K562 (cell line): ENCODE measurements at regions not wholly inside any gene's neighbourhood (a gene's known extent, or its start where the extent isn't known, plus 50 kb on each side); places are given as distances from the start of the nearest gene placed in this dataset.

Source experiments
- ATAC-seq: fragments of 200-7000 bp; cut with Tn5 transposase; 3 replicates; pipeline ENCODE4 v1.9.1; 2020; ENCODE audit warnings: moderate library complexity
- BruUV-seq: library from RNA; stranded (reverse); fragments of 400-500 nt; replicated peaks from 2 replicates; lab custom pipeline; 2021; lab: Mats Ljungman, UMichigan
- CTCF ChIA-PET: fragments of 300-600 bp; formaldehyde crosslinking; extraction: SDS; loops from one replicate; lab custom pipeline; 2021; ENCODE audit warnings: low intra/inter-chr PET ratio; lab: Yijun Ruan, JAX
- POLR2A ChIA-PET: fragments of 300-600, 350-650 bp; sonication (Branson Sonifier 250); formaldehyde crosslinking; extraction: SDS; loops from one replicate; lab custom pipeline; 2021; ENCODE audit warnings: antibody characterized with exemption, inconsistent platforms; lab: Yijun Ruan, JAX
- DNase-seq, 4 experiments: peaks; one replicate each; pipeline versions ENCODE4 v3.0.0 to v3.0.0-alpha.2; 2011 to 2018; ENCODE audit warnings: low spot score in 3 of 4, mixed read lengths in 3 of 4; ENCODE audit errors: extremely low read depth in 1 of 4
- FAIRE-seq: peaks from 2 replicates; lab custom pipeline; 2011; peaks lifted over from hg19 to GRCh38; lab: Jason Lieb, UNC
- H2AFZ ChIP-seq: 2 replicates; pipeline ENCODE4 v1.6.0; 2011; ENCODE audit warnings: low read depth, low read length, control low read depth, inconsistent platforms
- H3K27ac ChIP-seq: fragments of 200-600 bp; 3 replicates; pipeline ENCODE4 v1.8.0; 2011; ENCODE audit warnings: low read depth, mild to moderate bottlenecking, control low read depth, inconsistent platforms, low read length, moderate library complexity, mixed read lengths; ENCODE audit errors: extremely low read depth
- H3K27me3 ChIP-seq, 2 experiments: fragments of 300-600 bp in 1 of 2; 2 replicates in 1 of 2; 3 replicates in 1 of 2; pipeline versions ENCODE4 v1.6.0 to v1.8.0; 2011; ENCODE audit warnings: inconsistent platforms in 2 of 2, low read length in 2 of 2, mild to moderate bottlenecking in 1 of 2, mixed read lengths in 1 of 2, moderate library complexity in 1 of 2; ENCODE audit not compliant: control insufficient read depth in 2 of 2, insufficient read depth in 2 of 2
- H3K36me3 ChIP-seq: fragments of 300-600 bp; 3 replicates; pipeline ENCODE4 v1.8.0; 2011; ENCODE audit warnings: mild to moderate bottlenecking, low read length, inconsistent platforms; ENCODE audit not compliant: control insufficient read depth, insufficient read depth
- H3K4me1 ChIP-seq, 2 experiments: fragments of 200-600 bp in 1 of 2; replicated peaks in 1 of 2; 2 replicates in 1 of 2; 3 replicates in 1 of 2; pipeline versions ENCODE4 v1.5.1 to v1.8.0; 2011; ENCODE audit warnings: inconsistent platforms in 2 of 2, low read length in 2 of 2, mild to moderate bottlenecking in 1 of 2, mixed read lengths in 1 of 2, moderate library complexity in 1 of 2; ENCODE audit not compliant: control insufficient read depth in 2 of 2, insufficient read depth in 2 of 2
- H3K4me2 ChIP-seq: 2 replicates; pipeline ENCODE4 v1.6.1; 2011; ENCODE audit warnings: low read length, control low read depth, inconsistent platforms, mixed read lengths; ENCODE audit not compliant: insufficient read depth
- H3K4me3 ChIP-seq: fragments of 200-600 bp; sonication (generic), shearing (Covaris generic); 2 replicates; pipeline ENCODE4 v1.5.1; 2016; ENCODE audit warnings: control low read depth, inconsistent platforms
- H3K79me2 ChIP-seq: fragments of 200-600 bp; 3 replicates; pipeline ENCODE4 v1.8.0; 2011; ENCODE audit warnings: low read length, inconsistent platforms; ENCODE audit not compliant: control insufficient read depth, insufficient read depth
- H3K9ac ChIP-seq, 2 experiments: 2 replicates each; pipeline versions ENCODE4 v1.6.0 to v1.6.1; 2011; ENCODE audit warnings: low read depth in 2 of 2, low read length in 2 of 2, control low read depth in 1 of 2, inconsistent platforms in 1 of 2, mild to moderate bottlenecking in 1 of 2, mixed read lengths in 1 of 2; ENCODE audit not compliant: insufficient read depth in 1 of 2
- H3K9me1 ChIP-seq: one replicate; pipeline ENCODE4 v1.6.0; 2011; ENCODE audit warnings: inconsistent platforms, mild to moderate bottlenecking, low read length, moderate library complexity; ENCODE audit not compliant: control insufficient read depth, insufficient read depth
- H3K9me3 ChIP-seq: replicated peaks from 2 replicates; pipeline ENCODE4 v1.5.1; 2011; ENCODE audit warnings: low read depth, low read length, inconsistent platforms; ENCODE audit not compliant: control insufficient read depth, insufficient read depth
- H4K20me1 ChIP-seq: replicated peaks from 2 replicates; pipeline ENCODE4 v1.6.1; 2011; ENCODE audit warnings: low read length, inconsistent platforms, mixed read lengths; ENCODE audit not compliant: control insufficient read depth, insufficient read depth
- CBFA2T3 ChIP-seq: fragments of 450-650 bp; IDR thresholded peaks from 2 replicates; pipeline ENCODE4 v1.6.1; 2017
- GATAD2B ChIP-seq: fragments of 450-650 bp; IDR thresholded peaks from 2 replicates; pipeline ENCODE4 v1.6.1; 2017; ENCODE audit warnings: mild to moderate bottlenecking, borderline replicate concordance
- HIVEP1 ChIP-seq: fragments of 250-450 bp; sonication (Bioruptor Pico); IDR thresholded peaks from 2 replicates; pipeline ENCODE4 v1.4.0; 2020; ENCODE audit warnings: mild to moderate bottlenecking
- PPARD ChIP-seq: fragments of 250-450 bp; sonication (Bioruptor Pico); IDR thresholded peaks from 2 replicates; pipeline ENCODE4 v1.8.0; 2022; ENCODE audit warnings: inconsistent platforms, mild to moderate bottlenecking, moderate library complexity
- SP2 ChIP-seq: IDR thresholded peaks from 2 replicates; pipeline ENCODE4 v1.6.1; 2011; ENCODE audit warnings: mild to moderate bottlenecking, low read depth, low read length, moderate library complexity; ENCODE audit not compliant: poor library complexity, severe bottlenecking; ENCODE audit errors: extremely low read depth
- ZBTB17 ChIP-seq: fragments of 450-650 bp; formaldehyde crosslinking; IDR thresholded peaks from 2 replicates; pipeline ENCODE4 v1.4.0; 2020; ENCODE audit warnings: mild to moderate bottlenecking
- ZNF347 ChIP-seq: fragments of 450-650 bp; formaldehyde crosslinking; IDR thresholded peaks from 2 replicates; pipeline ENCODE4 v1.4.0; 2020; ENCODE audit warnings: low read depth, mild to moderate bottlenecking, moderate library complexity
- ZNF707 ChIP-seq: fragments of 250-450 bp; sonication (Bioruptor Pico); conservative IDR thresholded peaks from 2 replicates; pipeline ENCODE4 v1.8.0; 2022; ENCODE audit warnings: inconsistent platforms, mild to moderate bottlenecking, moderate library complexity
- WGBS: fragments of 100-300 bp; shearing (Covaris generic); methylation state at CpG from one replicate; pipeline ENCODE4 v1.1.6; 2016; ENCODE audit warnings: low coverage, mixed read lengths; ENCODE audit not compliant: insufficient coverage; ENCODE audit errors: missing lambda C conversion rate; 5-methylcytosine and 5-hydroxymethylcytosine counted together
- in situ Hi-C: fragments of 300-500 bp; cut with MboI; formaldehyde crosslinking; loops from 4 replicates; pipeline ENCODE4 v1.15.0; 2018; ENCODE audit warnings: inconsistent platforms, mixed read lengths
- intact Hi-C: fragments of 100-400 bp; cut with micrococcal nuclease; formaldehyde crosslinking; loops from 2 replicates; pipeline ENCODE4 v1.14.2; 2022
- TF ChIP-seq, protein P1 (sequence below), 2 experiments: fragments of 450-650 bp; IDR thresholded peaks; 2 replicates each; pipeline ENCODE4 v1.6.1; 2018; ENCODE audit warnings: mild to moderate bottlenecking in 2 of 2, low read depth in 1 of 2; ENCODE audit not compliant: partially characterized antibody in 2 of 2
- TF ChIP-seq, protein P2 (sequence below), 2 experiments: fragments of 200-800 bp in 1 of 2; sonication (Bioruptor generic) in 1 of 2; sonication (generic) in 1 of 2; formaldehyde crosslinking in 1 of 2; IDR thresholded peaks in 1 of 2; conservative IDR thresholded peaks in 1 of 2; 2 replicates each; pipeline versions ENCODE4 v1.5.0 to v1.6.1; 2016 to 2020; ENCODE audit warnings: missing compliant biosample characterization in 1 of 2, missing genetic modification characterization in 1 of 2, missing genetic modification reagents in 1 of 2
- TF ChIP-seq, protein P3 (sequence below): fragments of 450-650 bp; IDR thresholded peaks from 2 replicates; pipeline ENCODE4 v1.7.0; 2016; ENCODE audit warnings: borderline replicate concordance
- TF ChIP-seq, protein P4 (sequence below): fragments of 250-450 bp; sonication (Bioruptor Pico); IDR thresholded peaks from 2 replicates; pipeline ENCODE4 v1.4.0; 2020; ENCODE audit warnings: borderline replicate concordance

DNA sequence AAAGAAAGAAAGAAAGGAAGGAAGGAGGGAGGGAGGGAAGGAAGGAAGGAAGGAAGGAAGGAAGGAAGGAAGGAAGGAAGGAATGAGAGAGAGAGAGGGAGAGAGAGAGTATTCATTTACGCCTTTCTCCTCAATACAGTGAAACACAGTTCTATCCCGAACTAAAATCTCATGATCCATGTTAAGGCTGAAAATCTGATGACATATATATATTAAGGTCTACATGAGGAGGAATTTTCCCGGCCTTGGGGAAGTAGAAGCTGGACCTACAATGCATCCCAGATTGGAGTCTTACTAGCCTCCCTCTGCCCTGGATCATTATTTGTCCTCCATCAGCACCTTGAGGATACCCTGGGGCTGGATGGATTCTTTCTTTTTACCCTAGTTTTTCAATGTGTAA lies 95.1 kb upstream of the DAPK1 start:
- DNase-seq (no peak), FAIRE-seq (no peak), ATAC-seq (no peak)
- Histone ChIP-seq H3K27ac (no peak overlapping the region), H3K79me2 (no peaks in the 10 kb centered on the region), H3K4me1 (no peaks in the 10 kb centered on the region; a peak in 1 of 5 replicates), H3K4me2 (no peak overlapping the region), H4K20me1 (no peaks in the 10 kb centered on the region), H3K36me3 (no peaks in the 10 kb centered on the region), H3K27me3 (no peaks in the 10 kb centered on the region), H3K9ac (no peak overlapping the region), H2AFZ (no peak overlapping the region), H3K9me1 (no peaks in the 10 kb centered on the region), H3K4me3 (no peak overlapping the region), H3K9me3 (no peaks in the 10 kb centered on the region)
- POLR2A ChIA-PET: no interaction called here
- 65% methylated on average over 2 of the region's 3 CpGs for WGBS
- CTCF ChIA-PET: no interaction called here
- intact Hi-C loops: no loop called here
- BruUV-seq: no TSS peak
- in situ Hi-C loops: no loop called here
- TF ChIP-seq, protein P1, sequence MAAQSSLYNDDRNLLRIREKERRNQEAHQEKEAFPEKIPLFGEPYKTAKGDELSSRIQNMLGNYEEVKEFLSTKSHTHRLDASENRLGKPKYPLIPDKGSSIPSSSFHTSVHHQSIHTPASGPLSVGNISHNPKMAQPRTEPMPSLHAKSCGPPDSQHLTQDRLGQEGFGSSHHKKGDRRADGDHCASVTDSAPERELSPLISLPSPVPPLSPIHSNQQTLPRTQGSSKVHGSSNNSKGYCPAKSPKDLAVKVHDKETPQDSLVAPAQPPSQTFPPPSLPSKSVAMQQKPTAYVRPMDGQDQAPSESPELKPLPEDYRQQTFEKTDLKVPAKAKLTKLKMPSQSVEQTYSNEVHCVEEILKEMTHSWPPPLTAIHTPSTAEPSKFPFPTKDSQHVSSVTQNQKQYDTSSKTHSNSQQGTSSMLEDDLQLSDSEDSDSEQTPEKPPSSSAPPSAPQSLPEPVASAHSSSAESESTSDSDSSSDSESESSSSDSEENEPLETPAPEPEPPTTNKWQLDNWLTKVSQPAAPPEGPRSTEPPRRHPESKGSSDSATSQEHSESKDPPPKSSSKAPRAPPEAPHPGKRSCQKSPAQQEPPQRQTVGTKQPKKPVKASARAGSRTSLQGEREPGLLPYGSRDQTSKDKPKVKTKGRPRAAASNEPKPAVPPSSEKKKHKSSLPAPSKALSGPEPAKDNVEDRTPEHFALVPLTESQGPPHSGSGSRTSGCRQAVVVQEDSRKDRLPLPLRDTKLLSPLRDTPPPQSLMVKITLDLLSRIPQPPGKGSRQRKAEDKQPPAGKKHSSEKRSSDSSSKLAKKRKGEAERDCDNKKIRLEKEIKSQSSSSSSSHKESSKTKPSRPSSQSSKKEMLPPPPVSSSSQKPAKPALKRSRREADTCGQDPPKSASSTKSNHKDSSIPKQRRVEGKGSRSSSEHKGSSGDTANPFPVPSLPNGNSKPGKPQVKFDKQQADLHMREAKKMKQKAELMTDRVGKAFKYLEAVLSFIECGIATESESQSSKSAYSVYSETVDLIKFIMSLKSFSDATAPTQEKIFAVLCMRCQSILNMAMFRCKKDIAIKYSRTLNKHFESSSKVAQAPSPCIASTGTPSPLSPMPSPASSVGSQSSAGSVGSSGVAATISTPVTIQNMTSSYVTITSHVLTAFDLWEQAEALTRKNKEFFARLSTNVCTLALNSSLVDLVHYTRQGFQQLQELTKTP (IDR thresholded peaks at IDR 0.05; ENCODE audit: low read depth in 1 of 2, partially characterized antibody in 2 of 2): no peak
- TF ChIP-seq PPARD (no peak), HIVEP1 (no peak), CBFA2T3 (no peak), ZNF347 (CRISPR knock-in tag) (no peak), ZNF707 (no peak), ZBTB17 (CRISPR knock-in tag) (no peak), GATAD2B (no peak), SP2 (no peak)
- TF ChIP-seq, protein P2, sequence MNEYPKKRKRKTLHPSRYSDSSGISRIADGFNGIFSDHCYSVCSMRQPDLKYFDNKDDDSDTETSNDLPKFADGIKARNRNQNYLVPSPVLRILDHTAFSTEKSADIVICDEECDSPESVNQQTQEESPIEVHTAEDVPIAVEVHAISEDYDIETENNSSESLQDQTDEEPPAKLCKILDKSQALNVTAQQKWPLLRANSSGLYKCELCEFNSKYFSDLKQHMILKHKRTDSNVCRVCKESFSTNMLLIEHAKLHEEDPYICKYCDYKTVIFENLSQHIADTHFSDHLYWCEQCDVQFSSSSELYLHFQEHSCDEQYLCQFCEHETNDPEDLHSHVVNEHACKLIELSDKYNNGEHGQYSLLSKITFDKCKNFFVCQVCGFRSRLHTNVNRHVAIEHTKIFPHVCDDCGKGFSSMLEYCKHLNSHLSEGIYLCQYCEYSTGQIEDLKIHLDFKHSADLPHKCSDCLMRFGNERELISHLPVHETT (CRISPR knock-in tag; conservative IDR thresholded peaks at IDR 0.05 in 1 of 2, IDR thresholded peaks at IDR 0.05 in 1 of 2): no peak
- TF ChIP-seq, protein P3, sequence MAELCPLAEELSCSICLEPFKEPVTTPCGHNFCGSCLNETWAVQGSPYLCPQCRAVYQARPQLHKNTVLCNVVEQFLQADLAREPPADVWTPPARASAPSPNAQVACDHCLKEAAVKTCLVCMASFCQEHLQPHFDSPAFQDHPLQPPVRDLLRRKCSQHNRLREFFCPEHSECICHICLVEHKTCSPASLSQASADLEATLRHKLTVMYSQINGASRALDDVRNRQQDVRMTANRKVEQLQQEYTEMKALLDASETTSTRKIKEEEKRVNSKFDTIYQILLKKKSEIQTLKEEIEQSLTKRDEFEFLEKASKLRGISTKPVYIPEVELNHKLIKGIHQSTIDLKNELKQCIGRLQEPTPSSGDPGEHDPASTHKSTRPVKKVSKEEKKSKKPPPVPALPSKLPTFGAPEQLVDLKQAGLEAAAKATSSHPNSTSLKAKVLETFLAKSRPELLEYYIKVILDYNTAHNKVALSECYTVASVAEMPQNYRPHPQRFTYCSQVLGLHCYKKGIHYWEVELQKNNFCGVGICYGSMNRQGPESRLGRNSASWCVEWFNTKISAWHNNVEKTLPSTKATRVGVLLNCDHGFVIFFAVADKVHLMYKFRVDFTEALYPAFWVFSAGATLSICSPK: no peak
- TF ChIP-seq, protein P4, sequence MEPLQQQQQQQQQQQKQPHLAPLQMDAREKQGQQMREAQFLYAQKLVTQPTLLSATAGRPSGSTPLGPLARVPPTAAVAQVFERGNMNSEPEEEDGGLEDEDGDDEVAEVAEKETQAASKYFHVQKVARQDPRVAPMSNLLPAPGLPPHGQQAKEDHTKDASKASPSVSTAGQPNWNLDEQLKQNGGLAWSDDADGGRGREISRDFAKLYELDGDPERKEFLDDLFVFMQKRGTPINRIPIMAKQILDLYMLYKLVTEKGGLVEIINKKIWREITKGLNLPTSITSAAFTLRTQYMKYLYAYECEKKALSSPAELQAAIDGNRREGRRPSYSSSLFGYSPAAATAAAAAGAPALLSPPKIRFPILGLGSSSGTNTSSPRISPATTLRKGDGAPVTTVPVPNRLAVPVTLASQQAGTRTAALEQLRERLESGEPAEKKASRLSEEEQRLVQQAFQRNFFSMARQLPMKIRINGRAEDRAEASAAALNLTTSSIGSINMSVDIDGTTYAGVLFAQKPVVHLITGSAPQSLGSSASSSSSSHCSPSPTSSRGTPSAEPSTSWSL (CRISPR knock-in tag): no peak
